ENCODE measurements at regions not wholly inside any gene's neighbourhood (a gene's known extent, or its start where the extent isn't known, plus 50 kb on each side); places are given as distances from the start of the nearest gene placed in this dataset.

GRCh38 chr14:101507836-101508150 is 53.5 kb upstream of the DIO3 start:
- Histone ChIP-seq H3K79me2 (ENCODE audit: insufficient read depth, low read length) (no peaks in the 10 kb centered on the region), H3K4me2 (ENCODE audit: low read depth, low read length, poor library complexity, severe bottlenecking) (no peak overlapping the region), H3F3A (ENCODE audit: insufficient read depth) (no peaks in the 10 kb centered on the region), H3K9me2 (replicated peaks; ENCODE audit: insufficient read depth, low read length) (no peaks in the 10 kb centered on the region), H3K27ac (ENCODE audit: low read depth, low read length) (no peak overlapping the region), H3K36me3 (ENCODE audit: low read length) (no peaks in the 10 kb centered on the region), H3K27me3 (ENCODE audit: low read length) (no peaks in the 10 kb centered on the region), H2AFZ (ENCODE audit: low read depth, low read length, severe bottlenecking) (no peak overlapping the region), H3K4me3 (ENCODE audit: insufficient read depth, low read length, poor library complexity, severe bottlenecking) (no peak overlapping the region), H3K9me3 (ENCODE audit: insufficient read depth, low read length) (no peaks in the 10 kb centered on the region), H3K9ac (ENCODE audit: low read length) (no peak overlapping the region), H4K20me1 (ENCODE audit: low read depth, low read length) (no peaks in the 10 kb centered on the region)
- no peak for TF ChIP-seq CTCF (IDR thresholded peaks at IDR 0.05; ENCODE audit: insufficient read depth, low read length, poor library complexity, severe bottlenecking)

GRCh38 chr14:101508196-101508947 is 52.9 kb upstream of the DIO3 start:
- H3F3A ChIP-seq (ENCODE audit: insufficient read depth): no peaks in the 10 kb centered on the region
- no peak overlapping the region for H3K4me3 ChIP-seq (ENCODE audit: insufficient read depth, low read length, poor library complexity, severe bottlenecking)
- H3K27ac ChIP-seq (ENCODE audit: low read depth, low read length): no peak overlapping the region
- no peak overlapping the region for H3K4me2 ChIP-seq (ENCODE audit: low read depth, low read length, poor library complexity, severe bottlenecking)
- H4K20me1 ChIP-seq (ENCODE audit: low read depth, low read length): no peaks in the 10 kb centered on the region
- no peak overlapping the region for H3K9ac ChIP-seq (ENCODE audit: low read length)
- H3K27me3 ChIP-seq (ENCODE audit: low read length): no peaks in the 10 kb centered on the region
- H2AFZ ChIP-seq (ENCODE audit: low read depth, low read length, severe bottlenecking): no peak overlapping the region
- no peaks in the 10 kb centered on the region for H3K36me3 ChIP-seq (ENCODE audit: low read length)
- H3K79me2 ChIP-seq (ENCODE audit: insufficient read depth, low read length): no peaks in the 10 kb centered on the region
- no peaks in the 10 kb centered on the region for H3K9me3 ChIP-seq (ENCODE audit: insufficient read depth, low read length)
- no peaks in the 10 kb centered on the region for H3K9me2 ChIP-seq (replicated peaks; ENCODE audit: insufficient read depth, low read length)
- TF ChIP-seq EZH2phosphoT487 (conservative IDR thresholded peaks at IDR 0.05; ENCODE audit: low read length) (no peak), CTCF (IDR thresholded peaks at IDR 0.05; ENCODE audit: insufficient read depth, low read length, poor library complexity, severe bottlenecking) (no peak)

- Histone ChIP-seq H3F3A (ENCODE audit: insufficient read depth) (no peaks in the 10 kb centered on the region), H3K9me3 (ENCODE audit: insufficient read depth, low read length) (no peaks in the 10 kb centered on the region), H3K27me3 (ENCODE audit: low read length) (no peaks in the 10 kb centered on the region), H3K79me2 (ENCODE audit: insufficient read depth, low read length) (no peaks in the 10 kb centered on the region), H3K4me2 (ENCODE audit: low read depth, low read length, poor library complexity, severe bottlenecking) (no peak overlapping the region), H3K9me2 (replicated peaks; ENCODE audit: insufficient read depth, low read length) (no peaks in the 10 kb centered on the region), H4K20me1 (ENCODE audit: low read depth, low read length) (no peaks in the 10 kb centered on the region), H3K4me3 (ENCODE audit: insufficient read depth, low read length, poor library complexity, severe bottlenecking) (no peak overlapping the region), H3K9ac (ENCODE audit: low read length) (no peak overlapping the region), H2AFZ (ENCODE audit: low read depth, low read length, severe bottlenecking) (no peak overlapping the region), H3K36me3 (ENCODE audit: low read length) (no peaks in the 10 kb centered on the region), H3K27ac (ENCODE audit: low read depth, low read length) (no peak overlapping the region)
- TF ChIP-seq CTCF (IDR thresholded peaks at IDR 0.05; ENCODE audit: insufficient read depth, low read length, poor library complexity, severe bottlenecking) (no peak), EZH2phosphoT487 (conservative IDR thresholded peaks at IDR 0.05; ENCODE audit: low read length) (no peak)
Measured at GRCh38 chr14:101508948-101509729, 52.2 kb upstream of the DIO3 start.
